Endothelial cell of umbilical vein (primary cell): ENCODE measurements at regions not wholly inside any gene's neighbourhood (a gene's known extent, or its start where the extent isn't known, plus 50 kb on each side); places are given as distances from the start of the nearest gene placed in this dataset.

Experiments used
- BruUV-seq: library from RNA; stranded (reverse); fragments of 400-500 nt; replicated peaks from 2 replicates; lab custom pipeline; 2021; lab: Mats Ljungman, UMichigan
- CTCF ChIA-PET: fragments of 300-600, 350-600 bp; sonication (Branson Sonifier 250); formaldehyde crosslinking; loops from one replicate; lab custom pipeline; 2021; ENCODE audit warnings: antibody characterized with exemption, inconsistent platforms; lab: Charles Lee
- POLR2A ChIA-PET: fragments of 300-600, 350-600 bp; sonication (Branson Sonifier 250); formaldehyde crosslinking; loops from one replicate; lab custom pipeline; 2021; ENCODE audit warnings: antibody characterized with exemption, inconsistent platforms; lab: Charles Lee
- DNase-seq: peaks from one replicate; pipeline ENCODE4 v3.0.0-alpha.2; 2011; ENCODE audit warnings: low read depth, low spot score
- FAIRE-seq: peaks from 2 replicates; lab custom pipeline; 2011; peaks lifted over from hg19 to GRCh38; lab: Jason Lieb, UNC
- H2AFZ ChIP-seq: 2 replicates; pipeline ENCODE4 v1.6.0; 2012; ENCODE audit warnings: low read depth, low read length, control low read depth, inconsistent platforms
- H3K27ac ChIP-seq: 2 replicates; pipeline ENCODE4 v1.5.1; 2011; ENCODE audit warnings: low read depth, mild to moderate bottlenecking, control low read depth, low read length, moderate library complexity; ENCODE audit not compliant: insufficient read depth
- H3K27me3 ChIP-seq, 2 experiments: 2 replicates each; pipeline versions ENCODE4 v1.6.0 to v1.6.1; 2011; ENCODE audit warnings: low read length in 2 of 2, mixed read lengths in 1 of 2; ENCODE audit not compliant: control insufficient read depth in 2 of 2, insufficient read depth in 2 of 2
- H3K36me3 ChIP-seq, 2 experiments: 2 replicates in 1 of 2; 3 replicates in 1 of 2; pipeline ENCODE4 v1.5.1; 2011; ENCODE audit warnings: low read length in 2 of 2, mild to moderate bottlenecking in 1 of 2, moderate library complexity in 1 of 2; ENCODE audit not compliant: control insufficient read depth in 2 of 2, insufficient read depth in 2 of 2; ENCODE audit errors: extremely low read depth in 1 of 2
- H3K4me1 ChIP-seq: 3 replicates; pipeline ENCODE4 v1.5.1; 2011; ENCODE audit warnings: mild to moderate bottlenecking, low read length; ENCODE audit not compliant: control insufficient read depth, insufficient read depth; ENCODE audit errors: extremely low read depth
- H3K4me2 ChIP-seq: 2 replicates; pipeline ENCODE4 v1.6.1; 2011; ENCODE audit warnings: low read length, control low read depth, mixed read lengths; ENCODE audit not compliant: insufficient read depth
- H3K4me3 ChIP-seq, 3 experiments: fragments of 200-600 bp in 1 of 3; sonication (generic), shearing (Covaris generic) in 1 of 3; replicated peaks in 1 of 3; 2 replicates each; pipeline ENCODE4 v1.5.1; 2011 to 2016; ENCODE audit warnings: control low read depth in 3 of 3, low read length in 3 of 3, mild to moderate bottlenecking in 2 of 3, inconsistent platforms in 1 of 3, low read depth in 1 of 3, moderate library complexity in 1 of 3; ENCODE audit not compliant: insufficient read depth in 1 of 3
- H3K79me2 ChIP-seq: 2 replicates; pipeline ENCODE4 v1.6.0; 2012; ENCODE audit warnings: low read length, inconsistent platforms; ENCODE audit not compliant: control insufficient read depth, insufficient read depth
- H3K9ac ChIP-seq: replicated peaks from 2 replicates; pipeline ENCODE3; 2011; ENCODE audit warnings: low read length, control low read depth; ENCODE audit not compliant: insufficient read depth; ENCODE audit errors: extremely low read depth
- H3K9me1 ChIP-seq: replicated peaks from 3 replicates; pipeline ENCODE4 v1.6.0; 2011; ENCODE audit warnings: mild to moderate bottlenecking, low read length; ENCODE audit not compliant: control insufficient read depth, insufficient read depth; ENCODE audit errors: extremely low read depth
- H3K9me3 ChIP-seq: replicated peaks from 2 replicates; pipeline ENCODE4 v1.5.1; 2012; ENCODE audit warnings: low read length, inconsistent platforms; ENCODE audit not compliant: control insufficient read depth, insufficient read depth
- H4K20me1 ChIP-seq: replicated peaks from 2 replicates; pipeline ENCODE3; 2011; ENCODE audit warnings: mild to moderate bottlenecking, low read length; ENCODE audit not compliant: control insufficient read depth, insufficient read depth; ENCODE audit errors: extremely low read depth
- CTCF ChIP-seq, 2 donors: IDR thresholded peaks; 1 replicate in 1 of 2; 2 replicates in 1 of 2; pipeline ENCODE4 v1.5.1; 2011; ENCODE audit warnings: low read length in 2 of 2, mild to moderate bottlenecking in 2 of 2, moderate library complexity in 2 of 2, control low read depth in 1 of 2, inconsistent platforms in 1 of 2, low read depth in 1 of 2; ENCODE audit not compliant: insufficient read depth in 1 of 2; ENCODE audit errors: extremely low read depth in 1 of 2
- EZH2 ChIP-seq: IDR thresholded peaks from 2 replicates; pipeline ENCODE4 v1.6.1; 2012; ENCODE audit warnings: borderline replicate concordance, low read depth, mild to moderate bottlenecking, moderate library complexity, low read length, inconsistent platforms; ENCODE audit not compliant: severe bottlenecking
- FOS ChIP-seq: IDR thresholded peaks from 2 replicates; pipeline ENCODE4 v1.6.1; 2011; ENCODE audit warnings: mild to moderate bottlenecking, low read length, moderate library complexity, borderline replicate concordance; ENCODE audit not compliant: insufficient read depth
- GATA2 ChIP-seq: IDR thresholded peaks from 2 replicates; pipeline ENCODE4 v1.7.0; 2011; ENCODE audit warnings: low read depth, mild to moderate bottlenecking, moderate library complexity, mixed read lengths, low read length; ENCODE audit not compliant: insufficient read length, insufficient read depth
- JUN ChIP-seq: IDR thresholded peaks from 2 replicates; pipeline ENCODE4 v1.6.1; 2011; ENCODE audit warnings: borderline replicate concordance, low read depth; ENCODE audit not compliant: insufficient read length, insufficient read depth
- MAX ChIP-seq: IDR thresholded peaks from 2 replicates; pipeline ENCODE4 v1.6.1; 2011; ENCODE audit not compliant: insufficient read depth, insufficient read length
- MYC ChIP-seq: IDR thresholded peaks from one replicate; pipeline ENCODE4 v1.6.1; 2011; ENCODE audit warnings: mild to moderate bottlenecking, low read depth, low read length
- POLR2A ChIP-seq: IDR thresholded peaks from 2 replicates; pipeline ENCODE4 v1.6.1; 2012; ENCODE audit warnings: low read depth, mild to moderate bottlenecking, control low read depth, low read length
- POLR2AphosphoS5 ChIP-seq: IDR thresholded peaks from 2 replicates; pipeline ENCODE4 v1.6.1; 2012; ENCODE audit warnings: low read depth, mild to moderate bottlenecking, control low read depth, low read length, moderate library complexity; ENCODE audit not compliant: insufficient read depth
- dilution Hi-C: fragments of 300-500 bp; cut with MboI; formaldehyde crosslinking; loops from one replicate; pipeline ENCODE4 v1.15.0; 2019; ENCODE audit warnings: low sequenced_read_pairs; ENCODE audit not compliant: extremely low pct_ligation_motif_present
- intact Hi-C: fragments of 100-400 bp; cut with micrococcal nuclease; formaldehyde crosslinking; loops from one replicate; pipeline ENCODE4 v1.10.0; 2022

GRCh38 chr11:69216647-69217051 lies 60.9 kb downstream of the SMIM38 start:
- Histone ChIP-seq H3K9me1 (no peaks in the 10 kb centered on the region), H3K27ac (no peak overlapping the region), H3K79me2 (no peaks in the 10 kb centered on the region), H3K9ac (no peak overlapping the region), H3K4me2 (no peak overlapping the region), H3K4me1 (no peaks in the 10 kb centered on the region), H3K36me3 (no peaks in the 10 kb centered on the region), H4K20me1 (no peaks in the 10 kb centered on the region), H3K4me3 (no peak overlapping the region), H2AFZ (no peak overlapping the region), H3K9me3 (no peaks in the 10 kb centered on the region), H3K27me3 (peaks cover 4 to 5% of the 10 kb centered on the region in 2 experiments)
- intact Hi-C loops (no loop called here), dilution Hi-C loops (no loop called here)
- ChIA-PET POLR2A (no interaction called here), CTCF (interaction anchor here (1.6 kb wide), 1 partner anchor 16 kb away, joined by 3 read pairs; no protein-coding TSS in a partner anchor)
- no peak for TF ChIP-seq CTCF (IDR thresholded peaks at IDR 0.05; ENCODE audit: extremely low read depth in 1 of 2, insufficient read depth in 1 of 2, low read depth in 1 of 2, low read length in 2 of 2)
- FAIRE-seq (no peak), DNase-seq (no peak)
- BruUV-seq = no TSS peak

- H3K9ac ChIP-seq = no peak overlapping the region
- dilution Hi-C loops (no loop called here), intact Hi-C loops (no loop called here)
- no peaks in the 10 kb centered on the region for H3K9me1 ChIP-seq
- H3K9me3 ChIP-seq = no peaks in the 10 kb centered on the region
- ChIA-PET POLR2A (no interaction called here), CTCF (no interaction called here)
- H3K4me3 ChIP-seq = no peak overlapping the region
- no peak overlapping the region for H3K4me2 ChIP-seq
- no peak overlapping the region for H2AFZ ChIP-seq
- peaks cover 3 to 5% of the 10 kb centered on the region in 2 experiments for H3K27me3 ChIP-seq
- H4K20me1 ChIP-seq = no peaks in the 10 kb centered on the region
- FAIRE-seq (no peak), DNase-seq (no peak)
- H3K4me1 ChIP-seq = no peaks in the 10 kb centered on the region
- TF ChIP-seq POLR2AphosphoS5 (no peak), MAX (no peak), MYC (no peak), CTCF (IDR thresholded peaks at IDR 0.05; ENCODE audit: extremely low read depth in 1 of 2, insufficient read depth in 1 of 2, low read depth in 1 of 2, low read length in 2 of 2) (no peak), FOS (no peak), JUN (no peak), EZH2 (no peak), POLR2A (no peak), GATA2 (no peak)
- H3K27ac ChIP-seq = no peak overlapping the region
- no peaks in the 10 kb centered on the region for H3K36me3 ChIP-seq
- no peaks in the 10 kb centered on the region for H3K79me2 ChIP-seq
- no TSS peak for BruUV-seq
Measured at GRCh38 chr11:69217276-69218105, 61.8 kb downstream of the SMIM38 start.
